ENCODE measurements at regions not wholly inside any gene's neighbourhood (a gene's known extent, or its start where the extent isn't known, plus 50 kb on each side); places are given as distances from the start of the nearest gene placed in this dataset.
A peak's percentile ranks its signal among the peaks of the same experiment; 100 is the strongest.

GRCh38 chr18:65548316-65548715 lies 202.5 kb upstream of the CDH7 start:
- DNase-seq (ENCODE audit: low spot score) = no peak

DNA sequence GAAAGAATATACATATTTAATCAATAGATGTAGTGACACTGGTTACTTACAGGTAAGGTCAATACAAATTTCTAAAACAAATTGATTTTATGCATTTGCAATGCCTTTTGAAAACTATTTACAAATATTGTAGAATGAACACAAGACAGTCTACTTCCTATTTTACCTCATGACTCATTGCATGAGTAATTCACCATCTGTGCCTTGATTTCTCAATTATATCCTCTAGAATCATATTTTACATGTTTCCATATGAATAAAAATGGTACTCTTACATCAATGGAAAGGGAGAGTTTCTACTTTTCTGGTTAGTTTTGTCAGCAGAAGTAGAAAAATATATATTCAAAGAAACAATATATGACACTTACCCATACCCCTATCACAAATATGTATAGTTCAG lies 203.8 kb upstream of the CDH7 start:
- no peak for DNase-seq (ENCODE audit: low spot score)

GRCh38 chr18:65544701-65545100 lies 206.1 kb upstream of the CDH7 start:
- no peak for DNase-seq (ENCODE audit: low spot score)

- DNase-seq (ENCODE audit: low spot score) = no peak
Measured at GRCh38 chr18:65527879-65528633, 222.8 kb upstream of the CDH7 start.

- no peak for DNase-seq (ENCODE audit: low spot score)
Measured at GRCh38 chr18:65526099-65526498, 224.7 kb upstream of the CDH7 start.

- no peak for DNase-seq (ENCODE audit: low spot score)
Measured at GRCh38 chr18:65523461-65523860, 227.4 kb upstream of the CDH7 start.

DNA sequence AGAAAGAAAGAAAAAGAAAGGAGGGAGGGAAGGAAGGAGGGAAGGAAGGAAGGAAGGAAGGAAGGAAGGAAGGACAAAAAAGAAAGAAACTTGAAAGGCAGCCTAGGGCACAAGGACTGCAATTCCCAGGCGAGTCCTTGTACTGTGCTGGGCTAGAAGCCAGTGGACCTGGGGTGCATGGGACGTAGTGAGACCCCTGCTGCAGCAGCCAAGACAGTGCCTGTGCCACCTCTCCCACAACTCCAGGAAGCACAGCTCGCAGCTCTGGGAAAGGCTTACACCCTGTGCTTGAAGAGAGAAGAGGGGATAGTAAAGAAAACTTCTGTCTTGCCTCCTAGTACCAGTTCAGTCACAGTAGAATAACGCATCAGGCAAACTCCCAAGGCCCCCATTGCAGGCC lies 227.9 kb upstream of the CDH7 start:
- no peak for DNase-seq (ENCODE audit: low spot score)

DNA sequence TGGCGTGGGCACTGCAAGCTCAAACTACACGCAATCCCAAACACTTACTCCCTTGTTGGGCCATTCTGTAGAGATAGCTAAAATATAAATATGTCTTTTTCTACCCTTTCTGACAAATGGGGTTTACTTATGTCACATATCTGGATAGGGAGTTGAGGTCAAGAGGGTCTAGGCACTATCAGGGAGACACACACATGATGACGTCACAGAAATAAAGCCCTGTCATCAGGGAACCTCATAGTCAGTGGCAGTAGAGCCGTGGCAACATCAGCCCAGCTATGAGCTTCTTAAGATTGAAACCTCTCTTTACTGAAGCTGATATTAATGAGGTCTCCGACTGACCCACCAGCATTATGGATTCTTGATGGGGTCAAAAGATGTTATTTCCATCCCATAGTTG lies 234.6 kb upstream of the CDH7 start:
- no peak for DNase-seq (ENCODE audit: low spot score)

GRCh38 chr18:65498605-65499004 lies 252.2 kb upstream of the CDH7 start:
- no peak for DNase-seq (ENCODE audit: low spot score)

DNA sequence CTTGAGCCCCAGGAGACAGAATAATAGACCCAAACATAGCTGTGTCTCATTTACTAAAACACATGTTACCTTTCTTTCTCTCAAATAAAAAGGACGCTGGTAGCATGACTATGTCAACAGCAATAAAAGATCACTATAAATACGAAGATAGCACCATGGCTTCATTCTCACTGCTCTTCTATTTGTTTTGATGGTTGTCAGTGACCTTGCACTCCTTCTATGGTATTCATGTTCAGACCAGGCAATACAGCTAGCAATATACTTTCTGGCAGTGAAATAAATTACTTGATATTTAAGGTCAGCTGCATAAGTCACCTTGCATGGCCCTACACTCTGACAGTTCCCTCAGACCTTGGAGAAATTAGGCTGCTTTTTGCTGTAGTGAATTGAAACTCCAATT lies 263.2 kb upstream of the CDH7 start:
- DNase-seq (ENCODE audit: low spot score) = no peak

GRCh38 chr18:65477455-65477854 lies 273.4 kb upstream of the CDH7 start:
- DNase-seq (ENCODE audit: low spot score) = no peak

GRCh38 chr18:65468881-65469280 lies 281.9 kb upstream of the CDH7 start:
- no peak for DNase-seq (ENCODE audit: low spot score)

DNA sequence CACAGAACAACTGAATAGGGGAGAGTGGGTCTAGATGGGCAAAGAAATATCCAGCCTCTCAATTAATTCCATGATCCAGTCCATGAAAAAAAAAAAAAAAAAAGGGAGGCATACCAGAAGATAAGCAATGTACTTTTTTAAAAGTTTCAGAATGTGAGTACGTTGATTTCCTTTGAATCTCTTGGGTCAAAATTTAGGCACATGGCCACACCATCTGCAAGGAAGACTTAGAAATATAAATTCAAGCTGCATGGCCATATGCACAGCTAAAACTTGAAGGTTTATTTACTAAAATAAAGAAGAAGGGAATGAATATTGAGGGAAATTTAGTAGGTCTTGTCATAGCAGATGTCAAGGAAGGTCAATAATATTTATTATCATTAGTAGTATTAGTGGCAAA lies 286.5 kb upstream of the CDH7 start:
- DNase-seq (ENCODE audit: low spot score) = no peak

DNA sequence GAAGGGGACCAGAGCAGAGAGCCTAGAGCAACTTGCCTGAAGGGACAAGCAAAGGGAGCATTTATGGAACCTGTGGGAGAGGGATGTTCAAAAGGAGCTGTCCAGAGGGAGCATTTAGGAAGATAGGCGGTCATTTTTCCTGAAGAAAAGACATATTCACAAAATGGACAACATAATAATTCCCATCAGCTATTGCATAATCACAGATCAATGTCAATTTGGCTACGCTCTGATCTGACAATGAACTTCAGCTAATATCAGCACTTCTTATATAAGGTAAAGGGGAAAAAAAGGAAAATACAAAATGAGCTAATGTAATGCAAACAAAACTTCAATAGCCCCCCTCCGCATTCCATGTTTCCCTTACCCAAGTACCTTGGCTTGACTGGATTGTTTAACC lies 291.1 kb upstream of the CDH7 start:
- no peak for DNase-seq (ENCODE audit: low spot score)

- no peak for DNase-seq (ENCODE audit: low spot score)
Measured at GRCh38 chr18:65458871-65459270, 291.9 kb upstream of the CDH7 start.

DNA sequence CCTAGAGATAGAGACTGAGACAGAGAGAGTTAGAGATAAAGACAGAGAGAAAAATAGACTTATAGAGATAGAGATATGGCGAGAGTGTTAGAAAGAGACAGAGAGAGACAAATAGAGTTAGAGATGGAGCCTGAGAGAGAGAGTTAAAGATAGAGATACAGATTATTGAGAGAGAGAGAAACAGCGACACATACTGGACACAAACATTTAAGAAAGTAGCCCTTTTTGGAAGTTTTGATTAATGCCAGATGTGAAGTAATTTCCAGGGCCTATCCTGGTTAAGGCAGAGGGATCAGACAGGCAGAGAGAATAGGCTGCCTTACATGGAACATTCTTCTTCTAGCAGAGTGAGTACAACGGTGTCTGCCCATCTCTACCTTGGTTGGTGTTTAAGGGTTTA lies 311.6 kb upstream of the CDH7 start:
- peak; percentile 16 for DNase-seq (ENCODE audit: low spot score)

DNA sequence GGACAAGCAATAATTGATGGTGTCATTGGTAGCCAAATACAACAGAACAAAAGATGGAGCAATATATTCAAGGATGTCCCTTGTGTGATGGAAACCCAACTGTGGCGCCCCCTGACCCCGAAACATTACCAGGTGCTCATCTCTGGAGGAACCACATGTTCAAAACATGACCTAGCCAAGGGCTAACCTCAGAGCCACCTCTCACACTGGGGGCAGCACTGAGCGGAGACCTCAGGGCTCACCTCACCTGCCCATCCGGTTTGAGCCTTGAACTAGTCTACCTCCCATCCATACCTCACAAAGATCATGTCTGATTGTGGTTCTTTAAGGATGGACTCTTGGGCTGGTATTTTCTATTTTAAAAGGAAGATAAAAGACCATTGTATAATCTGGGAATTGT lies 314.4 kb upstream of the CDH7 start:
- DNase-seq (ENCODE audit: low spot score) = no peak

DNA sequence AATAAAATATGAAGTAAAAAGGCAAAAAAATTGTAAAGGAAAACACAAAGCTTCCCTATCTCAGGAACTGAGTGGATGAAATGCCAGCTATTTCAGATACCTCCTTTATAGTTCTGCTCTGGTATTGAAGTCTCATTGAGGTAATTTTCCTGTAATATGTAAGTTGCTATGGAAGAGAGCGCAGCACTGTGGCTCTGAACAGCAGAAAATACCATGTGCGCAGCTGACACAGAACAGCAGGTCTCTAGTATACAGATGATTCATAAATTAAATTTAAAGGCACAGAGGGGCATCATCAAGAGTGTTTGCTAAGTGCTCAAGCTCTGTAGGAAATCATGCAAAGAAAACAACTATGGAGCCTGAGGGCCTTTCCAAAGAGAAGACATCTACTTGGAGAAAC lies 315.3 kb upstream of the CDH7 start:
- no peak for DNase-seq (ENCODE audit: low spot score)

DNA sequence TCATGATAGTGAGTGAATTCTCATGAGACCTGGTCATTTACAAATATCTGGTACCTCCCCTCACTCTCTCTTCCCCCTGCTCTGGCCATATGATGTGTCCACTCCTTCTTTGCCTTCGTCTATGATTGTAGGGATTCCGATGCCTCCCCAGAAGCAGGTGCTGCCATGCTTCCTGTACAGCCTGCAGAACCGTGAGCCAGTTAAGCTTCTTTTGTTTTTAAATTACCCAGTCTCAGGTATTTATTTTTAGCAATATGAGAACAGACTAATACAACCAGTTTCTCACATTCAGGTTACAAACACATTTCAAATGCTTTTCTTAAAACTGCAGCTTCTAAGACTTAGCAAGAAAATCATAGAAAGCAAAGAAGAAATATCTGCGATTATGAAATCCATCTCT lies 321.2 kb upstream of the CDH7 start:
- no peak for DNase-seq (ENCODE audit: low spot score)

- DNase-seq (ENCODE audit: low spot score) = no peak
Measured at GRCh38 chr18:65425366-65425765, 325.4 kb upstream of the CDH7 start.

- no peak for DNase-seq (ENCODE audit: low spot score)
Measured at GRCh38 chr18:65423776-65424175, 327.0 kb upstream of the CDH7 start.

DNA sequence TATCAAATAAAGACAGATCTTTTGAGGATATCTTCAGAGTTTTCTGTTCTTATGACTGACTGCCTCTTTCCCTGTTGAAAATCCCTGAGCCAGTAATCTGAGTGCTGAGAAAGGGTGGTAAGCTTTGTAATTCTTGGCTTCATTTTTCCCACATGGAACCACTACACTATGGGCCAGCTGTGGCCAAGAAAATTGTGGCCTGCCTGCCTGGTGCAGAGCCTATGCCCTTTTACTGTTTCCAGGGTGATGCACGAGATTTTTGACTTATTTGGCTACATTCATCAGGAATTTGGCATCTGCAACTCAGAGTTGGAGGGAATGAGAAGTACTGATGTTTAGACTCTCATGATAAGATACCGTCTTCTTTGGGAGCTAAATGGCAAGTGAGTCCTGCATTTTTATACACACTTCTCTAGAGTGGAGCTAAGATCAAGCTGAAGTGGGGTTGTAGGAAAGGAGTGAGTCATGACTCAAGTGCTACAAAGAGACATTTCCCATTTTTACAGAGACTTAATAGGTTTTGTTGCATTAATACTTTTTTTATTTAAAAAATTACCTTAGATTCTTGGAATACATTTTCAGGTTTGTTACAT lies 328.2 kb upstream of the CDH7 start:
- no peak for DNase-seq (ENCODE audit: low spot score)

GRCh38 chr18:65415098-65415497 lies 335.7 kb upstream of the CDH7 start:
- DNase-seq (ENCODE audit: low spot score) = no peak

DNA sequence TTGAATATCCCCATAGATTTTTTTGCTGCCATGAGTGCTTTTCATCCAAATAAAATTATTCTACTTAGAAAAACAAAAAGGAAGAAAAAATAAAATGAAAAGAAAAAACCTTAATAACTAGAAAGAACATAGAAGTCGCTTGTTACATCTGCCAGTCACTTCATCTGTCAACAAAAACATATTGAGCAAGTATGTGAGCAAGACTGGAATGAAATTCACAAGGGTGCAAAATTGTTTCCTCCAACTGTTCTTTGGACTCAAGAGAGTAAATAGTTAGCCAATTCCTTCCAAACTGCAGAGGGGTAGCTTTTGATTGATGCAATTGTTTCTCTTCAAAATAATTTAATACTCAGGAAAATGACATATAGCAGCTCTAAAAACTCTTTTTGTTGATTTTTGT lies 336.3 kb upstream of the CDH7 start:
- no peak for DNase-seq (ENCODE audit: low spot score)
